Fibroblast of mammary gland (primary cell): ENCODE measurements at regions not wholly inside any gene's neighbourhood (a gene's known extent, or its start where the extent isn't known, plus 50 kb on each side); places are given as distances from the start of the nearest gene placed in this dataset.

Experiments used
- DNase-seq: peaks from one replicate; pipeline ENCODE4 v3.0.0-alpha.2; 2010; ENCODE audit warnings: low read depth
- H3K4me3 ChIP-seq: 2 replicates; pipeline ENCODE4 v1.5.1; 2011; ENCODE audit warnings: low read depth, mild to moderate bottlenecking, low read length, moderate library complexity; ENCODE audit not compliant: control insufficient read depth
- TF ChIP-seq, protein P1 (sequence below): conservative IDR thresholded peaks from 2 replicates; pipeline ENCODE4 v1.5.1; 2011; ENCODE audit warnings: low read depth, low read length, inconsistent platforms; ENCODE audit not compliant: control insufficient read depth, insufficient read depth

DNA sequence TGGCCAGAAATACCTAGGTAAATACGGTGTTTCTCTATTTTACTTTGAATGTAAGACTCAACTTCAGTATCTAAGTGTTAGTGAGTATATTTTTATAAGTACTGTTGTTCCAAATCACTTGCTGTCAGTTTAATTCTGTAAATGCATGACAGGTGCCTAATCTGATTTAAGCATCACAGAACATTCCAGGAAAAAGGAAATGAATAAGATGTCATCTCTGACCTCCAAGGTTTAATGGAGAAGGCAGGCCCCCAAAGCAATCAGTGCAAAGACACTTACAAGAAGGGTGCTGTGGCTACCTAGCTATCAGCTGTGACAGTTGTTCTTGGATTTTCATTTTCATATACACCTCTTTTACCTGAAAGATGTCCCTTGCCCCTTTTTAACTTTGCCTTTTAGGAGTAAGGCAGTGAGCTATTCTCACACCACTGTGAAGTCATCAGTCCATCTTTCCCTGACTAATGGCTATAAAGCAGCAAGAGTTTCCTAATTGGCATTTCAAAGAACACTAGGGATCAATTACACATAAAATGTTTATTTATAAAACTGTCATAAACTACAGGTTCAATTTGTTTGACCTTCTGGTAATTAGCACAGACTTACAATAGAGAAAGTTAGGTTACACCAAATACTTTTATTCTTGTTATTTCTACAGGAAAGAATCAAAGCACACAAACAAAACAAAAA lies 427.6 kb downstream of the SPRY2 start:
- TF ChIP-seq, protein P1, sequence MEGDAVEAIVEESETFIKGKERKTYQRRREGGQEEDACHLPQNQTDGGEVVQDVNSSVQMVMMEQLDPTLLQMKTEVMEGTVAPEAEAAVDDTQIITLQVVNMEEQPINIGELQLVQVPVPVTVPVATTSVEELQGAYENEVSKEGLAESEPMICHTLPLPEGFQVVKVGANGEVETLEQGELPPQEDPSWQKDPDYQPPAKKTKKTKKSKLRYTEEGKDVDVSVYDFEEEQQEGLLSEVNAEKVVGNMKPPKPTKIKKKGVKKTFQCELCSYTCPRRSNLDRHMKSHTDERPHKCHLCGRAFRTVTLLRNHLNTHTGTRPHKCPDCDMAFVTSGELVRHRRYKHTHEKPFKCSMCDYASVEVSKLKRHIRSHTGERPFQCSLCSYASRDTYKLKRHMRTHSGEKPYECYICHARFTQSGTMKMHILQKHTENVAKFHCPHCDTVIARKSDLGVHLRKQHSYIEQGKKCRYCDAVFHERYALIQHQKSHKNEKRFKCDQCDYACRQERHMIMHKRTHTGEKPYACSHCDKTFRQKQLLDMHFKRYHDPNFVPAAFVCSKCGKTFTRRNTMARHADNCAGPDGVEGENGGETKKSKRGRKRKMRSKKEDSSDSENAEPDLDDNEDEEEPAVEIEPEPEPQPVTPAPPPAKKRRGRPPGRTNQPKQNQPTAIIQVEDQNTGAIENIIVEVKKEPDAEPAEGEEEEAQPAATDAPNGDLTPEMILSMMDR: no peak
- no peak overlapping the region for H3K4me3 ChIP-seq
- no peak for DNase-seq

DNA sequence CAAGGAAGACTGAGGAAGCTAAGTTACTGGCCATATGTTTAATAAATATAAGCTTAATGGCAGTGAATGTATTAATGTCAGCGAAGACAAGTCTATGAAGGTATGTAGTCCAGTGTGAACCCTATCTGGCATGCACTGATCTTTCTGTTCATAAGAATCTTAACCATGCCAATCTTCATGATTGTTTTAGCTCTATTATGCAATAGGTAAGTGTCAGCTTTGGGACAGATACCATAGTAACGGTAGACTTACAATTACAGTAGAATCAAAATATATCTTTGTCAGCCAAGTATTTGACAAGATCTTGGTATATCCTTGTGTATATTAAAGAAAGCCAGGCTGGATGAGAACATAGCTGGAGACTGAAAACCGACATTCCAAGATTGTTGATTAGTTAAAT lies 428.5 kb downstream of the SPRY2 start:
- TF ChIP-seq, protein P1: no peak

GRCh38 chr13:79910875-79911540 lies 429.9 kb downstream of the SPRY2 start:
- TF ChIP-seq, protein P1: no peak
- DNase-seq: no peak
- no peak overlapping the region for H3K4me3 ChIP-seq

More for the DNA sequence above, 428.5 kb downstream of the SPRY2 start:
- H3K4me3 ChIP-seq: no peak overlapping the region
- no peak for DNase-seq

- TF ChIP-seq, protein P1: no peak
- H3K4me3 ChIP-seq: no peak overlapping the region
- DNase-seq: no peak
Measured at GRCh38 chr13:79909644-79910043, 428.7 kb downstream of the NDFIP2 start.

DNA sequence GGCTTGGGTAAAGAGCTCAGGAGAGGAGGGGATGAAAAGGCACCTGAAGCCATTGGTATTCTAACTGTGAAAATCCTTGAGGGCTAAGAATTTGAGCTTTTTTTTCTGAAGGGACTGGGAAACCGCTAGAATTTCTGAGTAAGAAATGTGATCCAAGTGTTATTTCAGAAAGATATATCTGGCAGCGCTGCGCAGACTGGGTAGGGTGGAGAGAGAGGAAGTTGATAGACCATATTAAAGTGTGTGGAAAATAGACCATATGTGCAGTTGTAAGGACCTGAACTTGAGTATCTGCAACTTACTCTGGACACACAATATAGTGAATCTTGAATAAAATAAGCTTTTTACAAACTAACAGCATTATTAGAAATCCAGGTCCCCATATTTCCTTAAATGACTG lies 427.4 kb downstream of the NDFIP2 start:
- TF ChIP-seq, protein P1: no peak
- H3K4me3 ChIP-seq: no peak overlapping the region
- DNase-seq: no peak

- DNase-seq: no peak
- TF ChIP-seq, protein P1: no peak
- no peak overlapping the region for H3K4me3 ChIP-seq
Measured at GRCh38 chr13:79907527-79907926, 426.6 kb downstream of the NDFIP2 start.
